GM23338 (cell line): ENCODE measurements at regions not wholly inside any gene's neighbourhood (a gene's known extent, or its start where the extent isn't known, plus 50 kb on each side); places are given as distances from the start of the nearest gene placed in this dataset.
"Not testable (repeated sequence)": the region's sequence is repeated elsewhere in the genome, so short reads cannot be mapped to it uniquely, and the experiment has no call there.

Experiments used
- ATAC-seq: fragments of 200-7000 bp; cut with Tn5 transposase; 3 replicates; pipeline ENCODE4 v1.9.1; 2020
- DNase-seq: peaks from one replicate; pipeline ENCODE4 v3.0.0-alpha.2; 2015; ENCODE audit warnings: low spot score
- H2AFZ ChIP-seq: fragments of 200-600 bp; sonication (generic); 2 replicates; pipeline ENCODE4 v1.8.0; 2016; ENCODE audit warnings: antibody characterized with exemption, mild to moderate bottlenecking, moderate library complexity
- H3F3A ChIP-seq: fragments of 200-600 bp; sonication (generic); replicated peaks from 2 replicates; pipeline ENCODE4 v1.8.0; 2017; ENCODE audit warnings: antibody characterized with exemption, mixed run types, low read depth
- H3K27ac ChIP-seq: fragments of 200-600 bp; sonication (generic); 2 replicates; pipeline ENCODE4 v1.6.1; 2016; ENCODE audit warnings: low read depth
- H3K27me3 ChIP-seq: fragments of 200-600 bp; sonication (generic); 2 replicates; pipeline ENCODE4 v1.8.0; 2016; ENCODE audit warnings: mild to moderate bottlenecking, mixed run types, moderate library complexity; ENCODE audit not compliant: insufficient read depth
- H3K36me3 ChIP-seq: fragments of 200-600 bp; sonication (generic); 2 replicates; pipeline ENCODE4 v1.8.0; 2016; ENCODE audit warnings: mild to moderate bottlenecking; ENCODE audit not compliant: insufficient read depth
- H3K4me1 ChIP-seq: fragments of 200-600 bp; sonication (generic); 2 replicates; pipeline ENCODE4 v1.8.0; 2016; ENCODE audit warnings: mild to moderate bottlenecking, moderate library complexity; ENCODE audit not compliant: insufficient read depth
- H3K4me2 ChIP-seq: fragments of 200-600 bp; sonication (generic); 2 replicates; pipeline ENCODE4 v1.7.1; 2017; ENCODE audit warnings: mixed run types
- H3K4me3 ChIP-seq: fragments of 200-600 bp; sonication (generic); 2 replicates; pipeline ENCODE4 v1.6.1; 2016; ENCODE audit warnings: mixed run types
- H3K79me2 ChIP-seq: fragments of 200-600 bp; sonication (generic); replicated peaks from 2 replicates; pipeline ENCODE4 v1.8.0; 2017; ENCODE audit warnings: mild to moderate bottlenecking; ENCODE audit not compliant: insufficient read depth
- H3K9me2 ChIP-seq: fragments of 200-600 bp; sonication (generic); 2 replicates; pipeline ENCODE4 v1.8.0; 2017; ENCODE audit not compliant: insufficient read depth
- H4K20me1 ChIP-seq: fragments of 200-600 bp; sonication (generic); replicated peaks from 2 replicates; pipeline ENCODE4 v1.8.0; 2017; ENCODE audit warnings: mild to moderate bottlenecking; ENCODE audit not compliant: insufficient read depth
- H3K27ac Mint-ChIP-seq: 2 replicates; pipeline ENCODE4 v1.8.0; 2020; ENCODE audit warnings: inconsistent platforms, mild to moderate bottlenecking, moderate library complexity, mixed read lengths
- H3K27me3 Mint-ChIP-seq: 3 replicates; pipeline ENCODE4 v1.8.0; 2022; ENCODE audit warnings: low read depth, mild to moderate bottlenecking, moderate library complexity, mixed read lengths, inconsistent platforms; ENCODE audit not compliant: insufficient read depth, poor library complexity
- H3K36me3 Mint-ChIP-seq: 3 replicates; pipeline ENCODE4 v1.8.0; 2021; ENCODE audit warnings: low read depth, mild to moderate bottlenecking, inconsistent platforms, moderate library complexity, mixed read lengths
- H3K4me1 Mint-ChIP-seq: 3 replicates; pipeline ENCODE4 v1.8.0; 2020; ENCODE audit warnings: mild to moderate bottlenecking, inconsistent platforms, mixed read lengths
- H3K4me3 Mint-ChIP-seq: 3 replicates; pipeline ENCODE4 v1.8.0; 2021; ENCODE audit warnings: moderate library complexity, mild to moderate bottlenecking, inconsistent platforms, mixed read lengths
- H3K9me3 Mint-ChIP-seq: 3 replicates; pipeline ENCODE4 v1.8.0; 2020; ENCODE audit warnings: moderate library complexity, mild to moderate bottlenecking, inconsistent platforms, mixed read lengths
- CREB1 ChIP-seq: fragments of 250-450 bp; sonication (Bioruptor Pico); IDR thresholded peaks from 2 replicates; pipeline ENCODE4 v1.5.0; 2020; ENCODE audit warnings: low read depth, mild to moderate bottlenecking, moderate library complexity
- EZH2 ChIP-seq: fragments of 200-600 bp; sonication (generic); IDR thresholded peaks from one replicate; pipeline ENCODE4 v1.8.0; 2017; ENCODE audit warnings: antibody characterized with exemption, mild to moderate bottlenecking, low read depth; ENCODE audit not compliant: unreplicated experiment
- JUNB ChIP-seq: IDR thresholded peaks from one replicate; pipeline ENCODE4 v1.6.1; 2016; ENCODE audit warnings: antibody characterized with exemption; ENCODE audit not compliant: unreplicated experiment
- NANOG ChIP-seq: IDR thresholded peaks from 2 replicates; pipeline ENCODE4 v1.6.1; 2016; ENCODE audit warnings: antibody characterized with exemption, borderline replicate concordance
- ZNF462 ChIP-seq: fragments of 250-450 bp; sonication (Bioruptor Pico); IDR thresholded peaks from 2 replicates; pipeline ENCODE4 v1.5.0; 2020; ENCODE audit warnings: mild to moderate bottlenecking, moderate library complexity

GRCh38 chr20:4318891-4319290 lies 69.8 kb upstream of the ADRA1D start (continued):
- TF ChIP-seq ZNF462 (CRISPR knock-in tag): no peak
- TF ChIP-seq EZH2: no peak
- no peak for TF ChIP-seq CREB1 (CRISPR knock-in tag)
- TF ChIP-seq JUNB: no peak

GRCh38 chr20:4310616-4311015 lies 61.5 kb upstream of the ADRA1D start:
- H3K27ac ChIP-seq, H3K4me3 Mint-ChIP-seq, H3K4me1 ChIP-seq, H3K27me3 ChIP-seq, H3K4me3 ChIP-seq, ATAC-seq, H3F3A ChIP-seq, H3K79me2 ChIP-seq, H3K27me3 Mint-ChIP-seq, H3K4me2 ChIP-seq, DNase-seq, H3K4me1 Mint-ChIP-seq, H4K20me1 ChIP-seq, H3K36me3 ChIP-seq, H2AFZ ChIP-seq, H3K9me2 ChIP-seq, H3K27ac Mint-ChIP-seq: not testable (repeated sequence)
- H3K36me3 Mint-ChIP-seq: peaks cover 10% of the 10 kb centered on the region; the same call in 1 of the 3 replicates
- H3K9me3 Mint-ChIP-seq: peaks cover 24% of the 10 kb centered on the region

GRCh38 chr20:4306206-4306605 lies 57.1 kb upstream of the ADRA1D start:
- Histone ChIP-seq H3F3A (no peaks in the 10 kb centered on the region), H3K4me1 (no peaks in the 10 kb centered on the region), H3K79me2 (no peaks in the 10 kb centered on the region), H3K4me3 (no peak overlapping the region), H4K20me1 (no peaks in the 10 kb centered on the region), H3K27ac (no peak overlapping the region), H3K4me2 (no peak overlapping the region), H2AFZ (no peak overlapping the region), H3K36me3 (no peaks in the 10 kb centered on the region; the same call in 1 of the 2 replicates), H3K27me3 (no peaks in the 10 kb centered on the region), H3K9me2 (0 out of 2 replicates have a peak, but pooled peaks cover 4% of the 10 kb centered on the region)
- no peak overlapping the region for H3K27ac Mint-ChIP-seq
- DNase-seq: no peak
- no peak overlapping the region for H3K4me3 Mint-ChIP-seq
- no peaks in the 10 kb centered on the region for H3K4me1 Mint-ChIP-seq
- peaks cover 7% of the 10 kb centered on the region; the same call in 2 of the 3 replicates for H3K9me3 Mint-ChIP-seq
- TF ChIP-seq NANOG (no peak), JUNB (no peak)
- H3K36me3 Mint-ChIP-seq: 0 out of 3 replicates have a peak, but pooled peaks cover 2% of the 10 kb centered on the region
- no peak for ATAC-seq
- H3K27me3 Mint-ChIP-seq: peaks cover 6% of the 10 kb centered on the region
